ENCODE measurements at regions not wholly inside any gene's neighbourhood (a gene's known extent, or its start where the extent isn't known, plus 50 kb on each side); places are given as distances from the start of the nearest gene placed in this dataset.

GRCh38 chr12:76186131-76186906 lies 101.8 kb upstream of the NAP1L1 start:
- Histone ChIP-seq H2BK120ac (ENCODE audit: low read depth, low read length) (peak overlapping the region; percentile 58; the same call in 1 of the 2 replicates), H3K4me2 (ENCODE audit: low read depth, low read length) (peak overlapping the region; percentile 22; the same call in 1 of the 2 replicates), H3K56ac (ENCODE audit: extremely low read depth, insufficient read depth, low read length) (no peak overlapping the region), H3K9ac (ENCODE audit: low read depth, low read length) (no peak overlapping the region), H3K36me3 (ENCODE audit: control insufficient read depth, insufficient read depth, low read length) (no peaks in the 10 kb centered on the region), H2BK15ac (ENCODE audit: low read depth, low read length) (peak overlapping the region; percentile 60; the same call in 1 of the 3 replicates), H3K9me1 (ENCODE audit: insufficient read depth, low read length) (peaks cover 5% of the 10 kb centered on the region), H3K4me1 (ENCODE audit: control insufficient read depth, insufficient read depth, low read length) (peaks cover 8% of the 10 kb centered on the region), H2BK5ac (ENCODE audit: low read depth, low read length, poor library complexity, severe bottlenecking) (no peak overlapping the region), H2AFZ (replicated peaks; ENCODE audit: low read length, poor library complexity) (no peak overlapping the region), H4K91ac (ENCODE audit: insufficient read depth, low read depth, low read length) (peak overlapping the region; percentile 60; the same call in 1 of the 2 replicates), H3K27ac (ENCODE audit: insufficient read depth, low read length) (no peak overlapping the region), H3K27me3 (ENCODE audit: control insufficient read depth, insufficient read depth, low read length) (no peaks in the 10 kb centered on the region), H2BK20ac (ENCODE audit: low read depth, low read length) (no peak overlapping the region), H3K9me3 (ENCODE audit: control insufficient read depth, insufficient read depth, low read length) (no peaks in the 10 kb centered on the region), H3K23ac (ENCODE audit: low read depth, low read length) (no peak overlapping the region), H4K20me1 (ENCODE audit: insufficient read depth, low read length) (peaks cover 5% of the 10 kb centered on the region; the same call in 1 of the 2 replicates), H4K8ac (ENCODE audit: low read depth in 2 of 2, low read length in 2 of 2) (no peak overlapping the region), H2AK5ac (ENCODE audit: low read depth, low read length) (peak overlapping the region; percentile 14; the same call in 1 of the 2 replicates), H3K14ac (replicated peaks; ENCODE audit: low read depth, low read length) (no peak overlapping the region), H3K4me3 (ENCODE audit: insufficient read depth, low read depth, low read length) (no peak overlapping the region), H3K18ac (ENCODE audit: low read depth, low read length) (no peak overlapping the region), H4K5ac (ENCODE audit: low read depth, low read length) (no peak overlapping the region), H2AK9ac (replicated peaks; ENCODE audit: low read depth, low read length, poor library complexity) (no peak overlapping the region), H3K79me1 (ENCODE audit: low read depth in 1 of 2, low read length in 2 of 2) (no peaks in the 10 kb centered on the region), H3K4ac (ENCODE audit: low read depth, low read length) (no peak overlapping the region)
- intact Hi-C loops (cut with micrococcal nuclease) (no loop called here), in situ Hi-C loops (cut with MboI; ENCODE audit: low sequenced_read_pairs) (no loop called here), dilution Hi-C loops (cut with HindIII; ENCODE audit: low sequenced_read_pairs, unreplicated experiment) (no loop called here)
- ATAC-seq (ENCODE audit: low read depth) (peak; percentile 36; the same call in 1 of the 2 replicates), DNase-seq (peak; percentile 64)
- ChIA-PET CTCF (no interaction called here), POLR2A (ENCODE audit: unreplicated experiment) (no interaction called here)
- 80% methylated on average over 2 of the region's 6 CpGs; no CpG with 5 or more reads in 1 of the 2 experiments for WGBS, 2 experiments (ENCODE audit: extremely low coverage in 2 of 2, insufficient read length in 1 of 2)
- BruUV-seq (replicated peaks), result no TSS peak
- no peak for TF ChIP-seq POLR2A (IDR thresholded peaks at IDR 0.05; ENCODE audit: low read depth, low read length)
- TF ChIP-seq SMC3 (IDR thresholded peaks at IDR 0.05; ENCODE audit: low read depth, low read length), result no peak
- TF ChIP-seq FOS (IDR thresholded peaks at IDR 0.05; ENCODE audit: low read depth, low read length), result no peak
- TF ChIP-seq CTCF (conservative IDR thresholded peaks at IDR 0.05; ENCODE audit: low read depth, low read length), result no peak
- no peak for TF ChIP-seq BHLHE40 (IDR thresholded peaks at IDR 0.05; ENCODE audit: low read depth, low read length)
- TF ChIP-seq, protein P1, sequence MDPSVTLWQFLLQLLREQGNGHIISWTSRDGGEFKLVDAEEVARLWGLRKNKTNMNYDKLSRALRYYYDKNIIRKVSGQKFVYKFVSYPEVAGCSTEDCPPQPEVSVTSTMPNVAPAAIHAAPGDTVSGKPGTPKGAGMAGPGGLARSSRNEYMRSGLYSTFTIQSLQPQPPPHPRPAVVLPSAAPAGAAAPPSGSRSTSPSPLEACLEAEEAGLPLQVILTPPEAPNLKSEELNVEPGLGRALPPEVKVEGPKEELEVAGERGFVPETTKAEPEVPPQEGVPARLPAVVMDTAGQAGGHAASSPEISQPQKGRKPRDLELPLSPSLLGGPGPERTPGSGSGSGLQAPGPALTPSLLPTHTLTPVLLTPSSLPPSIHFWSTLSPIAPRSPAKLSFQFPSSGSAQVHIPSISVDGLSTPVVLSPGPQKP (IDR thresholded peaks at IDR 0.05; ENCODE audit: borderline replicate concordance, low read depth, low read length), result no peak
- no peak for TF ChIP-seq RCOR1 (IDR thresholded peaks at IDR 0.05; ENCODE audit: insufficient replicate concordance, low read length)
- no peak for TF ChIP-seq RAD21 (IDR thresholded peaks at IDR 0.05; ENCODE audit: low read length)
- TF ChIP-seq USF2 (IDR thresholded peaks at IDR 0.05; ENCODE audit: low read depth, low read length), result no peak
- TF ChIP-seq CHD1 (IDR thresholded peaks at IDR 0.05; ENCODE audit: low read depth, low read length), result no peak
- no peak for TF ChIP-seq CEBPB (IDR thresholded peaks at IDR 0.05; ENCODE audit: low read depth, low read length)
- TF ChIP-seq RFX5 (IDR thresholded peaks at IDR 0.05; ENCODE audit: low read depth, low read length), result no peak
- no peak for TF ChIP-seq MXI1 (IDR thresholded peaks at IDR 0.05; ENCODE audit: borderline replicate concordance, low read depth, low read length)
- no peak for TF ChIP-seq MAFK (IDR thresholded peaks at IDR 0.05; ENCODE audit: low read depth, low read length)
- no peak for TF ChIP-seq NFE2L2 (IDR thresholded peaks at IDR 0.05; ENCODE audit: low read depth, low read length)
